GM21619 (cell line): ENCODE measurements at regions not wholly inside any gene's neighbourhood (a gene's known extent, or its start where the extent isn't known, plus 50 kb on each side); places are given as distances from the start of the nearest gene placed in this dataset.

ENCODE experiments used
- ATAC-seq: cut with Tn5 transposase; IDR thresholded peaks from one replicate; pipeline ENCODE4 v1.9.1; 2021; ENCODE audit not compliant: unreplicated experiment

GRCh38 chr9:16025627-16026026, 472.8 kb downstream of the CCDC171 start:
- no peak for ATAC-seq

GRCh38 chr9:16026886-16027285, 474.0 kb downstream of the CCDC171 start:
- no peak for ATAC-seq

DNA sequence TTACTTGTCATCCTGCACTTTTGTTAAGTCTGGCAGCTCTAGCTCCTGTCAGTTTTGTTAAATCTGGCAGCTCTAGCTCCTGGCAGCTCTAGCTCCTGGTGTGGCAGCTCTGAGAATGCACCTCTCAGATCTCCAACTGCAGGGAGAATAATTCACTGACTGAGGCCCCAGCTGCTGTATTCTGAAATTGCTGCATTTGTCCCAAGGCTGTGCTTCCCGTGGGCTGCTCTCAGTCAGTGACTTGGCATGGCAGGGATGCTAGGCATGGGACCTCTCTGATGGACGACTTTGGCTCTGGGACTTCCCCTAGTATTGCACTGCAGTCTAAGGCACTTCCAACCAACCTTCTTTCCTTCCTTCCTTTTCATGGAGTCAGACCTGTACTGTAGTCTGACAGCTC, 475.7 kb downstream of the CCDC171 start:
- no peak for ATAC-seq

GRCh38 chr9:16029046-16029615, 476.3 kb downstream of the CCDC171 start:
- ATAC-seq: no peak

- no peak for ATAC-seq
Measured at GRCh38 chr9:16029796-16030363, 477.0 kb downstream of the CCDC171 start.

DNA sequence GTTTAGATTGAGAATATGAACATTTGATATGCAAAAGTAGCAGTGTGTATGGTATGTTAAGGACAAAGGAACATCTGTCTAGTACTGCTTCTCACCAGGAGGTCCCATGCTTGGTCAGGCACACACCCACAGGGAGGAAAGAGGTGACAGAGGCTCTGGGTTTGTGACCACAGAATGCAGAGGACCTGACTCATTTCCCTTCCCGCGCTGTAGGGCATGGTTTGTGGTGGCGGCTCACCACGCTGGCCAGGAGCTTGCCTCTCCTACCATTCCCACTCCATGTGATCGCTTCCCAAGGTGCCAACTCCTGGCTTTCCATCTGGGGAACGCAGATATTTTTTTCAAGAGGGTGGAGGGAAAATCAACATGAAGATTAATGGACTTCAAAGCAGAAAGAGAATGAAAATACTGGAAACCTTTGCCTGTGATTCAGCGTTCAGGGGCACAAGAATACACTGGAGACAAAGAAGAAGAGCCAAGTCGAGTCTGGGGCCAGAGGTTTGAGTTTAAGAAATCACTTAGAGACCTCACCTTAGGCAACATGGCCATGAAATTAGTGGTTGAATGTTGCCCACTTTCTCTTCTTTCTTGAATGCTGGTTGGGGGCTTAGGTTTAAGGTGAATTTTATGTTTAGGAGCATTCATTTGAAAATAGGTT, 477.8 kb downstream of the CCDC171 start:
- ATAC-seq: peak; percentile 93

DNA sequence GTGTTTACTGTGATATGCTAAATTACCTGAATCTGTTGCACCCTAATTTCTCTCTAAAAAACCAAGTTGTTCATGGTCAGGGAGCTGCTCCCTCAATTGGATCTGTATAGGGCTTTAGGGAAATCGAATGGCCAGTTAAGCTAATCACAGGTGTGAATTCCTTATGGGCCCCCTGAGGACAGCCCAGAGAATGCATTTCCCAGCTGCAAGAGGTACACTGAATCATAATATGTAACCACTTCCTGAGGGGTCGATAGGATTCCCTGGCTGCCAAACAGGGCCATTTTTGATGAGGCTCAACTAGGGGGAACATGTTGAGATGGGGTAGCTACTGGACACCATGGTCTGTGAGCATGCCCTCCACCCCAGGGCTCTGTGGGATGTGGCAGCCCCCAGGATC, 478.6 kb downstream of the CCDC171 start:
- ATAC-seq: no peak

DNA sequence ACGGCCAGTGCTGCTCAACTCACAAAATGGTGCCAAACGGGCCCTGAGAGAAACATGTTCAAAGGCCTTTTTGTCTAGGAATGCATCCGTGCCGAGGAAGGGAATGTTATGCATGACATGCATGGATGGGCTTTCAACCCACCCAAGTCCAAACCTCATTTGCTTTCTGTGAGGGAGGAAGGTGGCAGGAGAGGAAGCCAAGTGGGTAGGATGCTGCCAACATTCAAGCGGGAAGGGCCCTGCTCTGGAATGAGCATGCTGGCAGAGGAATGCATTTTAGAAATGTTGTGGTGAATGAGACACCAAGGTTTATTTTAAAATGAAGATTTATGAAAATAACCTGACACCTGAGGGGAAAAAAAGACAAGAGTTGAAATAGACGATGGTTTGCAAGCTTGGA, 479.1 kb downstream of the CCDC171 start:
- ATAC-seq: no peak

DNA sequence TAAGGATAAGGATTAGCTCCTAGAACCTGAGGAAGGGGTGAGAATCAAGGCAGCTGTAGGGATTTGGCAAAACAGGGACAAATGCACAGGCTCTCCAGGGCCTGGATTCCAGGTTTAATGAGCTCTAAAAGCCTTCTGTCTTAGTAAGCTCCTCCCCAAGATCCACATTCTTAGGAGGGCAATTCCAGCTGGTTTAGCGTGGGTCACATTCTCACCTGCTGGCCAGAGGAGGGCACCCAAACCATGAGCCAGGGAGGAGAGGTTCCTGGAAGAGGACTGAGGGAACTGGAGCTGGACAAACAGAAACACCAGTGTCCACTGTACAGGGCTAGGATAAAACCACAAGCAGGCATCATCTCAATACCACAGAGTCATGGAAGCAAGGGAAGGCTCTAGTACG, 480.0 kb downstream of the CCDC171 start:
- no peak for ATAC-seq

DNA sequence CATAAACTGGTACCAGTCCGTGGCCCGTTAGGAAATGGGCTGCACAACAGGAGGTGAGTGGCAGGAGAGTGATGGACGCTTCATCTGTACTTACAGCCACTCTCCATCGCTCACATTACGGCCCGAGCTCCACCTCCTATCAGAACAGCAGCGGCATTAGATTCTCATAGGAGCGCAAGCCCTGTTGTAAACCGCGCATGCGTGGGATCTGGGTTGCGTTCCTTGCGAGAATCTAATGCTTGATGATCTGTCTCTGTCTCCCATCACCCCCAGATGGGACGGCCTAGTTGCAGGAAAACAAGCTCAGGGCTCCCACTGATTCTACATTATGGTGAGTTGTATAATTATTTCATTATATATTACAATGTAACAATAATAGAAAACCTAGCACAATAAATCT, 480.4 kb downstream of the CCDC171 start:
- ATAC-seq: no peak

DNA sequence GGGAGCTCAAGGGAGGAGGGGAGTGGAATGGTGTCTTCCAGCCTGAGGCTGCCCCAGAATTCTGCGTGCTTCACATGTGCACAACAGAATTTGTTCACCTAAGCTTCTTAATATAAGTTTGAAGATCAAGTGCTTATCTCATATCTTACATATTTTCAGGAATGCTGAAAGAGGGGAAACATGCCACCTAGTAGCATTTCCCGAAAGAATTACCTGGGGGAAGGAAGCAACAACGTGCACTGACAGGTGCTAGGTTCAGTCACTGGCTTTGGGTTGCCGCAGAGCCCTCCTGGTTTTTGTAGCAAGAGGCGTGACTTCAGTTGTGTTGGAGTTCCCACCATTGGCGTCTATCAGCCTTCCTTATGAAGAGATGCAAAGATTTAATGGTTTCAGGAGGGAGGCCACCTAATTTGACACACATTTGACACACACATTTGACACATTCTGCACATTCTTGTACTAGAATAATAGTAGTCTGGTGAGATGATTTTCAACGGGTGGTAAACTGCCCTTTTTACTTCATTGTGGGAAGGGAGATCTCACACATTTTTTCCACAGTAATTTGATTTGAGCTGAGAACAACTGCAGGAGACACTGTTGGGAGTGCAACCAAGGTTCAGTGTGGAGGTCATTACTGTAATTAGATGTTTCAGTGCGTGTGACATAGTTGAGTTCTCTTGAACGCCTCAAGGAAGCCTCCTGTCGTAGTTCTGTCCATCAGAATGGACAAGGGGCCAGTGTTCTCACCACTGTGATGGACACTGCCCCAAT, 481.3 kb downstream of the CCDC171 start:
- ATAC-seq: no peak

GRCh38 chr9:16039218-16039987, 486.6 kb downstream of the CCDC171 start:
- no peak for ATAC-seq

DNA sequence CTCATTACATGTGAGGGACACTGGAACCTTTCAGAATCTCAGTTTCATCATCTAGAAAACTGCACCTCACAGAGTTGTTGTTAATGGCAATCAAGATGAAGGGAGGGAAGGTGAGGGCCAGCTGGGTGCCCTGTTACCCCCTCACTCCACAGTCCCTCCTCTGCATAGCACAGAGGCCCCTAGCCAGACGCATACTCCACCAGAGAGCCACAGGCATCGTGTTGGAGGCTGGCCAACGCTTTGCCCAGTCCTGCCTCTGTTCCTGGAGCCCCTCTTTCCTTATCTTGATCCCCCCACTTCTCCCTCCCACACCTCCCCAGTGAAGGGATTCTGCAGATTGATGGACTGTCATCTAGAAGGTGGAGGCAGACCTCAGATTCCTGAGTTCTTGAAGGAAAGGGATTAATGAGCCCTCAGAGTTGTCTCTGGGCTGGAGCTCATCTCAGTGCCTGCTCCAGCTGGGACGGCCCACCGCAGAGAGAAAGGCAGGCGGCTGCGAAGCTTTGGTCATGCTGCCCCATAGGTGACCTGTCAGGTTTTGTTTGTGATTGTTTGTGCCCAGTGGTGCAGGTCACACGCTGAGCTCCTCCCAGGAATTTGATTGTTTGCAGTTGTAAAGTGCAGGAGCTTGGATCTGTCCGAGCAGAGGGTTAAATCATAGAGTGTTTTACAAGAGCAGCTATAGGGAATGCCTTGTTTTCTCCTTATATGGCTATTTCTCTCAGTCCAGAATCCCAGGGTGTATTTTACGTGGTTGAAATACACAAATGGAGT, 487.3 kb downstream of the CCDC171 start:
- no peak for ATAC-seq

GRCh38 chr9:16043756-16044578, 491.1 kb downstream of the CCDC171 start:
- no peak for ATAC-seq

- no peak for ATAC-seq
Measured at GRCh38 chr9:16044579-16044881, 491.7 kb downstream of the CCDC171 start.

DNA sequence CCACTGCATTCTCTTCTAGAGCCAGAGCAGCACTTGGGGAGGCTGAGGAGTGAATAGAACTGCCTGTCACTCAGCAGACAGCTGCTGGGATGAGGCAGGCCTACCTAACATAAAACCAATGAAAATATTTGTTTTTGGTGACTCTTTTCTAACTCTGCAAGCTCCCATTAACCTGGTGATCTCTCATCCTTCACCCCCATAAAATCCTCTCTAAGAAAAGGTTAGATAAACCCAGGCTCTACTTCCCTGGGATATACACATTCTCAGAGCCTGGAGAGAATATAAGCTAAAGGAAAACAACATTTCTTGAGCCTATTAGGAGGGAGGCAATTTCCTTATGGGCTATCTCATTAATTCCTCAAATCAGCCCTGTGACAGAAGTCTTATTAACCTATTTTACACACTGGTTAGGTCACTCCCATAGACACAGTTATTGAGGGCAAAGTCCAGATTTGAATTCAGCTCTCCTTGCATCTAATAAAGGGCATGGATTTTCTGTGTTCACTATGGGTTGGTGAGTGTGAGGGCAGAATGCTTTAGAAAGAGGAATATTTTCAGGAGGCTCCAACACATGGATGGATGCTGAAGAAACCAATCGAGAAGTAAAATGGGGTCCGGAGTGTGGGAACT, 492.9 kb downstream of the CCDC171 start:
- no peak for ATAC-seq

DNA sequence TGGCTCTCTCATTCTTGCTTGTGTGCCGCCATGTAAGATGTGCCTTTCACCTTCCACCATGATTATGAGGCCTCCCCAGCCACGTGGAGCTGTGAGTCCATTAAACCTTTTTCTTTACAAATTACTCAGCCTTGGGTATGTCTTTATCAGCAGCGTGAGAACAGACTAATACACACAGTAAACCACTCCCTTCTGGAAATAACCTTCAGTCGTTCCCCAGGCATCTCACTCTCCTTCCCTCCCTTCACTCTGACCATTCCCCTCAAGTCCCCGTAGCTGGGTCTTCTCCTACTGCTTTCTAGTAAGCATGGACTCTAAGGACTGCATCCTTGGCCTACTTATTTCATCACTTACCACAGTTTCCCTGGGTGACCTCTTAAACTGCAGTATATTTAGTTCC, 493.9 kb downstream of the CCDC171 start:
- no peak for ATAC-seq

DNA sequence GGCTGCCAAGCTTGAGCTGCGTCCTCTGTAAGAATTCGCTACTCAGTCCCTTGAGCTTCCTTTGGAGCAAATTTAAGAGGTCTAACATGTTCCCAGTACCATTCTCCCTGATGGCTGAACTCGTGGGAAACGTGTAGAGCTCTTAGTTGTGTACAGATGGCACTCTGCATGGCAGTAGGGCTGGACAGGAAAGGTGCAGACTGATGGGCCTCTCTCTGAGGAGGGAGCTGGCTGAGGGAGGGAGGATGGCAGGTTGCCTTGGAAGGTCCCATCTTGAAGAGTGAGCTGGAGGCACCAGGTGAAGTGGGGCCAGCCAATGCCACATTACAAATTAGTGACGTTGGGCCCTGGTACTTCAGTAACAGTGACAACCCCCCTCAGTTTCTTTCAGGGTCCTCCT, 495.3 kb downstream of the CCDC171 start:
- no peak for ATAC-seq

- ATAC-seq: no peak
Measured at GRCh38 chr9:16052146-16052545, 499.3 kb downstream of the CCDC171 start.
